Adipocyte (in vitro differentiated cells): ENCODE measurements at regions not wholly inside any gene's neighbourhood (a gene's known extent, or its start where the extent isn't known, plus 50 kb on each side); places are given as distances from the start of the nearest gene placed in this dataset.

Experiments used
- DNase-seq: peaks from one replicate; pipeline ENCODE4 v3.0.0-alpha.2; 2015; ENCODE audit warnings: low read depth
- H3K27me3 ChIP-seq: replicated peaks from 2 replicates; pipeline ENCODE4 v1.7.0; 2013; ENCODE audit warnings: mild to moderate bottlenecking, low read length, moderate library complexity; ENCODE audit not compliant: control insufficient read depth, insufficient read depth
- H3K36me3 ChIP-seq: 2 replicates; pipeline ENCODE4 v1.7.0; 2013; ENCODE audit warnings: low read length, mild to moderate bottlenecking, moderate library complexity; ENCODE audit not compliant: control insufficient read depth, insufficient read depth, severe bottlenecking
- H3K4me1 ChIP-seq: 2 replicates; pipeline ENCODE4 v1.7.0; 2013; ENCODE audit warnings: mild to moderate bottlenecking, low read length, moderate library complexity; ENCODE audit not compliant: control insufficient read depth, insufficient read depth
- H3K4me3 ChIP-seq: 2 replicates; pipeline ENCODE4 v1.7.0; 2013; ENCODE audit warnings: mild to moderate bottlenecking, low read length, moderate library complexity
- H3K9ac ChIP-seq: 2 replicates; pipeline ENCODE4 v1.7.0; 2013; ENCODE audit warnings: mild to moderate bottlenecking, low read length, moderate library complexity
- H3K9me3 ChIP-seq: 2 replicates; pipeline ENCODE4 v1.7.0; 2013; ENCODE audit warnings: mild to moderate bottlenecking, low read length, moderate library complexity; ENCODE audit not compliant: control insufficient read depth

- no peak for DNase-seq
- Histone ChIP-seq H3K9ac (no peak overlapping the region), H3K4me3 (no peak overlapping the region), H3K4me1 (no peaks in the 10 kb centered on the region), H3K36me3 (no peaks in the 10 kb centered on the region), H3K27me3 (peaks cover 3% of the 10 kb centered on the region), H3K9me3 (peaks cover under 1% of the 10 kb centered on the region)
Observed at GRCh38 chr2:126748188-126748760, 92.3 kb downstream of the GYPC start.

- DNase-seq: no peak
- H3K9ac ChIP-seq: no peak overlapping the region
- H3K4me1 ChIP-seq: no peaks in the 10 kb centered on the region
- no peak overlapping the region for H3K4me3 ChIP-seq
- no peaks in the 10 kb centered on the region for H3K9me3 ChIP-seq
- no peaks in the 10 kb centered on the region for H3K36me3 ChIP-seq
- H3K27me3 ChIP-seq: peaks cover 3% of the 10 kb centered on the region
Observed at GRCh38 chr2:126748929-126749518, 93.1 kb downstream of the GYPC start.

GRCh38 chr2:126749537-126749936 is 93.6 kb downstream of the GYPC start:
- no peak overlapping the region for H3K9ac ChIP-seq
- no peaks in the 10 kb centered on the region for H3K36me3 ChIP-seq
- no peaks in the 10 kb centered on the region for H3K4me1 ChIP-seq
- peaks cover 3% of the 10 kb centered on the region for H3K27me3 ChIP-seq
- peak; percentile 3 for DNase-seq
- no peaks in the 10 kb centered on the region for H3K9me3 ChIP-seq
- H3K4me3 ChIP-seq: no peak overlapping the region

GRCh38 chr2:126750506-126750905 is 94.5 kb downstream of the GYPC start:
- no peak for DNase-seq
- peaks cover 3% of the 10 kb centered on the region for H3K9me3 ChIP-seq
- no peak overlapping the region for H3K9ac ChIP-seq
- H3K27me3 ChIP-seq: peaks cover 3% of the 10 kb centered on the region
- no peaks in the 10 kb centered on the region for H3K36me3 ChIP-seq
- H3K4me1 ChIP-seq: no peaks in the 10 kb centered on the region
- no peak overlapping the region for H3K4me3 ChIP-seq

- peaks cover 13% of the 10 kb centered on the region for H3K9me3 ChIP-seq
Observed at GRCh38 chr2:126751477-126751876, 95.5 kb downstream of the GYPC start.

GRCh38 chr2:126752876-126753275 is 96.9 kb downstream of the GYPC start:
- peaks cover 3% of the 10 kb centered on the region for H3K27me3 ChIP-seq
- H3K4me3 ChIP-seq: no peak overlapping the region
- no peaks in the 10 kb centered on the region for H3K4me1 ChIP-seq
- H3K36me3 ChIP-seq: no peaks in the 10 kb centered on the region
- no peak overlapping the region for H3K9ac ChIP-seq
- no peak for DNase-seq
- peaks cover 19% of the 10 kb centered on the region for H3K9me3 ChIP-seq

More at GRCh38 chr2:126751477-126751876, 95.5 kb downstream of the GYPC start:
- Histone ChIP-seq H3K4me1 (no peaks in the 10 kb centered on the region), H3K4me3 (no peak overlapping the region), H3K36me3 (no peaks in the 10 kb centered on the region), H3K27me3 (peaks cover 3% of the 10 kb centered on the region), H3K9ac (no peak overlapping the region)
- no peak for DNase-seq

GRCh38 chr2:126753501-126754212 is 97.7 kb downstream of the GYPC start:
- H3K4me3 ChIP-seq: no peak overlapping the region
- no peak overlapping the region for H3K9ac ChIP-seq
- no peaks in the 10 kb centered on the region for H3K36me3 ChIP-seq
- H3K9me3 ChIP-seq: peaks cover 19% of the 10 kb centered on the region
- no peaks in the 10 kb centered on the region for H3K4me1 ChIP-seq
- H3K27me3 ChIP-seq: peaks cover 3% of the 10 kb centered on the region
- DNase-seq: no peak

- DNase-seq: no peak
- no peak overlapping the region for H3K4me3 ChIP-seq
- no peak overlapping the region for H3K9ac ChIP-seq
- no peaks in the 10 kb centered on the region for H3K4me1 ChIP-seq
- peaks cover 19% of the 10 kb centered on the region for H3K9me3 ChIP-seq
- no peaks in the 10 kb centered on the region for H3K27me3 ChIP-seq
- no peaks in the 10 kb centered on the region for H3K36me3 ChIP-seq
Observed at GRCh38 chr2:126754240-126755004, 98.5 kb downstream of the GYPC start.

GRCh38 chr2:126756125-126756524 is 100.2 kb downstream of the GYPC start:
- H3K36me3 ChIP-seq: no peaks in the 10 kb centered on the region
- H3K4me3 ChIP-seq: no peak overlapping the region
- H3K27me3 ChIP-seq: no peaks in the 10 kb centered on the region
- H3K4me1 ChIP-seq: no peaks in the 10 kb centered on the region
- peaks cover 19% of the 10 kb centered on the region for H3K9me3 ChIP-seq
- H3K9ac ChIP-seq: no peak overlapping the region
- no peak for DNase-seq

- peaks cover 31% of the 10 kb centered on the region for H3K4me1 ChIP-seq
- DNase-seq: no peak
- no peaks in the 10 kb centered on the region for H3K36me3 ChIP-seq
- H3K27me3 ChIP-seq: no peaks in the 10 kb centered on the region
- H3K4me3 ChIP-seq: no peak overlapping the region
- H3K9me3 ChIP-seq: peaks cover 7% of the 10 kb centered on the region
- H3K9ac ChIP-seq: peak overlapping the region; percentile 66
Observed at GRCh38 chr2:126761256-126761980, 105.5 kb downstream of the GYPC start.
